ENCODE measurements at regions not wholly inside any gene's neighbourhood (a gene's known extent, or its start where the extent isn't known, plus 50 kb on each side); places are given as distances from the start of the nearest gene placed in this dataset.

- no peak for TF ChIP-seq CTCF (conservative IDR thresholded peaks at IDR 0.05 in 1 of 2, IDR thresholded peaks at IDR 0.05 in 1 of 2; ENCODE audit: extremely low read depth in 1 of 2, insufficient read depth in 1 of 2, low read depth in 1 of 2, low read length in 2 of 2)
- TF ChIP-seq EZH2 (IDR thresholded peaks at IDR 0.05; ENCODE audit: borderline replicate concordance, low read length) = no peak
Observed at GRCh38 chr18:33946336-33946735, 278.4 kb downstream of the NOL4 start.

Measured in mammary epithelial cell (primary cell).